ENCODE measurements at regions not wholly inside any gene's neighbourhood (a gene's known extent, or its start where the extent isn't known, plus 50 kb on each side); places are given as distances from the start of the nearest gene placed in this dataset.

GRCh38 chr17:79522414-79522813 is 88.4 kb downstream of the RBFOX3 start:
- no peaks in the 10 kb centered on the region for H3K4me1 Mint-ChIP-seq
- no peaks in the 10 kb centered on the region for H3K9me3 Mint-ChIP-seq (ENCODE audit: low read depth)
- H3K4me3 Mint-ChIP-seq, result no peak overlapping the region
- no peaks in the 10 kb centered on the region for H3K36me3 Mint-ChIP-seq
- DNase-seq (no peak), ATAC-seq (no peak)
- CTCF ChIA-PET, result no interaction called here
- no peak overlapping the region for H3K27ac Mint-ChIP-seq
- H3K27me3 Mint-ChIP-seq, result peaks cover 18% of the 10 kb centered on the region

- CTCF ChIA-PET, result no interaction called here
- H3K36me3 Mint-ChIP-seq, result no peaks in the 10 kb centered on the region
- no peaks in the 10 kb centered on the region for H3K4me1 Mint-ChIP-seq
- ATAC-seq (no peak), DNase-seq (no peak)
- no peak overlapping the region for H3K27ac Mint-ChIP-seq
- H3K4me3 Mint-ChIP-seq, result no peak overlapping the region
- H3K27me3 Mint-ChIP-seq, result peaks cover 18% of the 10 kb centered on the region
- no peaks in the 10 kb centered on the region for H3K9me3 Mint-ChIP-seq (ENCODE audit: low read depth)
These were observed 89.6 kb downstream of the RBFOX3 start for GRCh38 chr17:79521225-79521624.

- Mint-ChIP-seq H3K4me3 (no peak overlapping the region), H3K36me3 (no peaks in the 10 kb centered on the region), H3K9me3 (ENCODE audit: low read depth) (no peaks in the 10 kb centered on the region), H3K27ac (no peak overlapping the region), H3K27me3 (peaks cover 18% of the 10 kb centered on the region), H3K4me1 (no peaks in the 10 kb centered on the region)
- peak; percentile 6 for ATAC-seq
- DNase-seq, result no peak
- CTCF ChIA-PET, result no interaction called here
These were observed 90.4 kb downstream of the RBFOX3 start for GRCh38 chr17:79520167-79521165.

- Mint-ChIP-seq H3K36me3 (no peaks in the 10 kb centered on the region), H3K4me3 (no peak overlapping the region), H3K9me3 (ENCODE audit: low read depth) (no peaks in the 10 kb centered on the region), H3K4me1 (no peaks in the 10 kb centered on the region), H3K27me3 (peaks cover 18% of the 10 kb centered on the region), H3K27ac (no peak overlapping the region)
- ATAC-seq (no peak), DNase-seq (no peak)
- CTCF ChIA-PET, result no interaction called here
These were observed 91.2 kb downstream of the RBFOX3 start for GRCh38 chr17:79519601-79520000.

- Mint-ChIP-seq H3K27me3 (peaks cover 14% of the 10 kb centered on the region), H3K4me3 (no peak overlapping the region), H3K4me1 (no peaks in the 10 kb centered on the region), H3K27ac (no peak overlapping the region), H3K36me3 (no peaks in the 10 kb centered on the region), H3K9me3 (ENCODE audit: low read depth) (no peaks in the 10 kb centered on the region)
- CTCF ChIA-PET, result no interaction called here
- DNase-seq (no peak), ATAC-seq (no peak)
These were observed 92.0 kb downstream of the RBFOX3 start for GRCh38 chr17:79518585-79519523.

GRCh38 chr17:79517827-79518584 is 92.8 kb downstream of the RBFOX3 start:
- Mint-ChIP-seq H3K9me3 (ENCODE audit: low read depth) (no peaks in the 10 kb centered on the region), H3K27me3 (peaks cover 8% of the 10 kb centered on the region), H3K4me1 (no peaks in the 10 kb centered on the region), H3K36me3 (no peaks in the 10 kb centered on the region), H3K4me3 (no peak overlapping the region), H3K27ac (no peak overlapping the region)
- CTCF ChIA-PET, result no interaction called here
- no peak for ATAC-seq
- DNase-seq, result no peak

- Mint-ChIP-seq H3K9me3 (ENCODE audit: low read depth) (peaks cover 3% of the 10 kb centered on the region), H3K4me1 (no peaks in the 10 kb centered on the region), H3K36me3 (no peaks in the 10 kb centered on the region), H3K27ac (no peak overlapping the region), H3K4me3 (no peak overlapping the region), H3K27me3 (peaks cover 8% of the 10 kb centered on the region)
- no peak for ATAC-seq
- CTCF ChIA-PET, result no interaction called here
- no peak for DNase-seq
These were observed 94.9 kb downstream of the RBFOX3 start for GRCh38 chr17:79515646-79516571.

- peaks cover 8% of the 10 kb centered on the region for H3K27me3 Mint-ChIP-seq
- no peak overlapping the region for H3K27ac Mint-ChIP-seq
- CTCF ChIA-PET, result no interaction called here
- H3K4me3 Mint-ChIP-seq, result no peak overlapping the region
- peaks cover 3% of the 10 kb centered on the region for H3K9me3 Mint-ChIP-seq (ENCODE audit: low read depth)
- DNase-seq, result no peak
- no peaks in the 10 kb centered on the region for H3K36me3 Mint-ChIP-seq
- no peaks in the 10 kb centered on the region for H3K4me1 Mint-ChIP-seq
- no peak for ATAC-seq
These were observed 95.7 kb downstream of the RBFOX3 start for GRCh38 chr17:79515110-79515509.

GRCh38 chr17:79513820-79514535 is 96.9 kb downstream of the RBFOX3 start:
- peaks cover 8% of the 10 kb centered on the region for H3K27me3 Mint-ChIP-seq
- H3K4me1 Mint-ChIP-seq, result no peaks in the 10 kb centered on the region
- ATAC-seq (no peak), DNase-seq (no peak)
- H3K9me3 Mint-ChIP-seq (ENCODE audit: low read depth), result peaks cover 3% of the 10 kb centered on the region
- H3K36me3 Mint-ChIP-seq, result no peaks in the 10 kb centered on the region
- H3K27ac Mint-ChIP-seq, result no peak overlapping the region
- H3K4me3 Mint-ChIP-seq, result no peak overlapping the region
- CTCF ChIA-PET, result no interaction called here

- H3K4me1 Mint-ChIP-seq, result no peaks in the 10 kb centered on the region
- CTCF ChIA-PET, result no interaction called here
- no peak overlapping the region for H3K27ac Mint-ChIP-seq
- H3K9me3 Mint-ChIP-seq (ENCODE audit: low read depth), result peaks cover 3% of the 10 kb centered on the region
- H3K27me3 Mint-ChIP-seq, result peaks cover 6% of the 10 kb centered on the region
- H3K4me3 Mint-ChIP-seq, result no peak overlapping the region
- no peak for DNase-seq
- no peak for ATAC-seq
- H3K36me3 Mint-ChIP-seq, result no peaks in the 10 kb centered on the region
These were observed 97.6 kb downstream of the RBFOX3 start for GRCh38 chr17:79513206-79513605.

- H3K4me1 Mint-ChIP-seq, result no peaks in the 10 kb centered on the region
- no peak overlapping the region for H3K27ac Mint-ChIP-seq
- peaks cover 3% of the 10 kb centered on the region for H3K9me3 Mint-ChIP-seq (ENCODE audit: low read depth)
- H3K36me3 Mint-ChIP-seq, result no peaks in the 10 kb centered on the region
- no peak overlapping the region for H3K4me3 Mint-ChIP-seq
- ATAC-seq, result no peak
- no peaks in the 10 kb centered on the region for H3K27me3 Mint-ChIP-seq
- DNase-seq, result no peak
- CTCF ChIA-PET, result no interaction called here
These were observed 99.4 kb downstream of the RBFOX3 start for GRCh38 chr17:79511471-79511870.

- no peak for ATAC-seq
- DNase-seq, result no peak
- no peaks in the 10 kb centered on the region for H3K4me1 Mint-ChIP-seq
- H3K27me3 Mint-ChIP-seq, result no peaks in the 10 kb centered on the region
- CTCF ChIA-PET, result no interaction called here
- peaks cover 3% of the 10 kb centered on the region for H3K9me3 Mint-ChIP-seq (ENCODE audit: low read depth)
- H3K27ac Mint-ChIP-seq, result no peak overlapping the region
- H3K36me3 Mint-ChIP-seq, result no peaks in the 10 kb centered on the region
- H3K4me3 Mint-ChIP-seq, result no peak overlapping the region
These were observed 100.8 kb downstream of the RBFOX3 start for GRCh38 chr17:79510071-79510470.
